ENCODE measurements at regions not wholly inside any gene's neighbourhood (a gene's known extent, or its start where the extent isn't known, plus 50 kb on each side); places are given as distances from the start of the nearest gene placed in this dataset.

DNA sequence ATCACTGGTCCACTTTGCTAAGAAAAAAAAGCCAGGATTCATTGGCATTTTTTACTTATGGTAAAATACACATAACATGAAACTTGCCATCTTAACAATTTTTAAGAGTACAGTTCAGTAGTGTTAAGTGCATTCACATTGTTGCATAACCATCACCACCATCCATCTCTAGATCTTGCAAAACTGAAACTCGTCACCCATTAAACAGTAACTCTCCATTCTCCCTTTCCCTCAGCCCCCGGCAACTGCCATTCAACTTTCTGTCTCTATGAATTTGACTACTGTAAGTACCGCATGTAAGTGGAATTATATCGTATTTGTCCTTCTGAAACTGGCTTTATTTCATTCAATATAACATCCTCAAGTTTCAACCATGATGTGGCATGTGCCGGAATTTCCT, 56.3 kb upstream of the LNX1 start:
- DNase-seq (ENCODE audit: low read depth in 2 of 2): no peak

- peak; percentile 73 to 96 for DNase-seq (ENCODE audit: low read depth in 2 of 2)
Observed at GRCh38 chr4:53646795-53647194, 55.5 kb upstream of the LNX1 start.

- DNase-seq (ENCODE audit: low read depth in 2 of 2): no peak
Observed at GRCh38 chr4:53645108-53645507, 53.8 kb upstream of the LNX1 start.

- no peak for DNase-seq (ENCODE audit: low read depth in 2 of 2)
Observed at GRCh38 chr4:53644607-53645006, 53.3 kb upstream of the LNX1 start.

Measured in dermis microvascular lymphatic vessel endothelial cell (primary cell).